HG03159 (cell line): ENCODE measurements at regions not wholly inside any gene's neighbourhood (a gene's known extent, or its start where the extent isn't known, plus 50 kb on each side); places are given as distances from the start of the nearest gene placed in this dataset.
A peak's percentile ranks its signal among the peaks of the same experiment; 100 is the strongest.

Experiments
- ATAC-seq: cut with Tn5 transposase; IDR thresholded peaks from one replicate; pipeline ENCODE4 v1.9.1; 2021; ENCODE audit warnings: mild to moderate bottlenecking, moderate library complexity; ENCODE audit not compliant: unreplicated experiment

- no peak for ATAC-seq
Observed at GRCh38 chr2:193738892-193739291, 1544.2 kb upstream of the TMEFF2 start.

GRCh38 chr2:193712912-193713311 lies 1518.2 kb upstream of the TMEFF2 start:
- ATAC-seq: no peak

GRCh38 chr2:193703411-193703810 lies 1508.7 kb upstream of the TMEFF2 start:
- no peak for ATAC-seq

- no peak for ATAC-seq
Observed at GRCh38 chr2:193701484-193701883, 1506.8 kb upstream of the TMEFF2 start.

- peak; percentile 70 for ATAC-seq
Observed at GRCh38 chr2:193695367-193695766, 1500.6 kb upstream of the TMEFF2 start.

- ATAC-seq: no peak
Observed at GRCh38 chr2:193693758-193694157, 1499.0 kb upstream of the TMEFF2 start.

- no peak for ATAC-seq
Observed at GRCh38 chr2:193690572-193690971, 1495.8 kb upstream of the TMEFF2 start.

- no peak for ATAC-seq
Observed at GRCh38 chr2:193687195-193687594, 1492.5 kb upstream of the TMEFF2 start.

GRCh38 chr2:193679847-193680246 lies 1485.1 kb upstream of the TMEFF2 start:
- ATAC-seq: no peak

- no peak for ATAC-seq
Observed at GRCh38 chr2:193670478-193670877, 1475.7 kb upstream of the TMEFF2 start.

- peak; percentile 55 for ATAC-seq
Observed at GRCh38 chr2:193668557-193669323, 1474.0 kb upstream of the TMEFF2 start.

GRCh38 chr2:193627927-193628272 lies 1433.2 kb upstream of the TMEFF2 start:
- no peak for ATAC-seq

- no peak for ATAC-seq
Observed at GRCh38 chr2:193627187-193627926, 1432.6 kb upstream of the TMEFF2 start.

GRCh38 chr2:193608451-193608850 lies 1413.7 kb upstream of the TMEFF2 start:
- ATAC-seq: no peak

GRCh38 chr2:193590831-193591230 lies 1396.1 kb upstream of the TMEFF2 start:
- no peak for ATAC-seq

- peak; percentile 97 for ATAC-seq
Observed at GRCh38 chr2:193584522-193584938, 1389.8 kb upstream of the TMEFF2 start.

GRCh38 chr2:193583638-193584400 lies 1389.1 kb upstream of the TMEFF2 start:
- ATAC-seq: no peak

GRCh38 chr2:193581807-193582206 lies 1387.1 kb upstream of the TMEFF2 start:
- ATAC-seq: no peak

GRCh38 chr2:193580176-193580950 lies 1385.6 kb upstream of the TMEFF2 start:
- no peak for ATAC-seq

- no peak for ATAC-seq
Observed at GRCh38 chr2:193566886-193567285, 1372.2 kb upstream of the TMEFF2 start.

- no peak for ATAC-seq
Observed at GRCh38 chr2:193566276-193566675, 1371.5 kb upstream of the TMEFF2 start.
